GM12801 (cell line): ENCODE measurements at regions not wholly inside any gene's neighbourhood (a gene's known extent, or its start where the extent isn't known, plus 50 kb on each side); places are given as distances from the start of the nearest gene placed in this dataset.

Source experiments
- CTCF ChIP-seq: IDR thresholded peaks from one replicate; pipeline ENCODE4 v1.5.1; 2011; ENCODE audit warnings: control low read depth; ENCODE audit not compliant: insufficient read length; ENCODE audit errors: extremely low read depth

- TF ChIP-seq CTCF: no peak
Measured at GRCh38 chr2:103235283-103235682, 473.5 kb downstream of the TMEM182 start.

DNA sequence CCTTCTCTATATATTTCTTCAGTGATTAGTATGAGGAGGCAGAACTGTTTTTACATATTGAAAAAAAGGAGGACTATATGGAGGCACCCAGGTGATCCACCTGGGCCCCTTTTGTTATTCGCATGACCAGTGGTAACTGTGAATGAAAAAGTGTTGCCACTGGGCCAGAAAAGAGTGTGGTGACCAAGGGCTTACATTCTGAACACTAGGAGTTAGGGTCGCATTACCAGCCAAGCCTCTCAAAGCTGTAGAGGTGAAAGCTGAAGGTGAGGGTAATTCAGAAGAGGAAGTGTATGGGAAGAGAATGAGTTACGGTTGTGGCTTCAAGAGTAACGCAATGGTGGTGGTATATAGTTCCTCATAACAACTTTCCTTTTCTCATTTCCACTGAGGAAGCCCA, 487.6 kb downstream of the TMEM182 start:
- TF ChIP-seq CTCF: no peak

DNA sequence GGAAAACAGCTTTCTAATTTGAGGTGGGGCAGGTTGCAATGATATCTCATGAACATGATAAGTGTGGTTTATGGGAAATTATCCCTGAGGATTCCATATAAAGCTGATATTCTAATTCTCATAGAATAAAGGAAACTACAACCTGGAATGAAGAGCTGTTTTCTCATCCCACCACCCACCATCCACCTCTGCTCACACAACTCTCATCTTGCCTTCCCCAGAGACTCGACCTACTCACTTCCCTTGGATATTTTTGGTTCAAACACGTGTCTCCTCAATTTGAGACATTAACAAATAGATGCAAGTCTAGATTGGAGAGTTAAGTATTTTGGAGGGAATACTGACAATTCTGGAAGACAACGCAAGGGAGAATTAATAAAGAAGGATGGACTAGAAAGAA, 490.9 kb downstream of the TMEM182 start:
- TF ChIP-seq CTCF: no peak

DNA sequence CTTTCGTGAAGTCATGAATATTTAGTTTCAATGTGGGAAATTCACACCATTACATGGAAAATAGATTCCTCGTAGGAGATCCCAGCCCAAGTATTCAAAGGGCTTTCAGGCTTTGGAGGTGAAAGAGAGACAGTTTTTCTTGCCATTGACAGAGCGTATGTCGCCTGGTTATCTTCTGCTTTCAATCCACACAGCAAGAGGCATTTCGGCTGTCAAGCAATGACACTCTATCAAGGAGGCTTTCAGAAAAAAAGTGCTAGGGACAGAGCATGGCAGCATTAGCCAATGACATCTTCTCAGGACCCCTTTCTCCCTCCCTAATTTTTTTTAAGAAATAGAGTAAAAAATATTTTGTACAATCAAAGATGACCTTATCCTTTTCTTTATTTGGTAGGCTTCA, 492.8 kb downstream of the TMEM182 start:
- no peak for TF ChIP-seq CTCF

GRCh38 chr2:103264058-103264768, 502.4 kb downstream of the TMEM182 start:
- TF ChIP-seq CTCF: no peak

GRCh38 chr2:103265521-103265920, 503.7 kb downstream of the TMEM182 start:
- TF ChIP-seq CTCF: no peak

DNA sequence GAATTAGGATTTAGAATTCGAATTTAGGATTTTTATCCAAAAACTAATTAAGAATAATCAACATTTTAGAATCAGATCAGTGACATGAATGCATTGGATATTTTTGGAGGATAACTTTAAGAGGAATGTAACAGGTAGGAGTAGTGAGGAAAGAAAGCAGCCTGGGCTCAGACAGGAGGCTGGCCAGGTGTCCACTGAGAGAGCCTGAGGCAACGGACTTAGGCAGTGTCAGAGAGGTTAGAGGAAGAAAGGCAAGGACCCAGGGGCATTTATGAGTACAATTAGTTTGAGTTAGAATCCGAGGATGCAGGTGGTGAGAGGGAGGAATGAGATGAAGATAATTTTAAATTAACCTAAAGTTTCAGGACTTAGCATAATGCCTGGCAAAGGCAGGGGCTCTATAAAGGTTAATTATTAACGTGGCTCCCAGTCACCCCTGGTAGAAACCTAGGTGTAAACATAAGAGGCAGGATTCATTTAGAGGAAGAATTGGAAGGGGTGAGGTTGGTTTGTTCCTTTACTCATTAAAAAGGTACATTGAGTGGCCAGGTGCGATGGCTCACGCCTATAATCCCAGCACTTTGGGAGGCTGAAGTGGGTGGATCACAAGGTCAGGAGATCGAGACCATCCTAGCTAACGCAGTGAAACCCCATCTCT, 507.1 kb downstream of the TMEM182 start:
- TF ChIP-seq CTCF: no peak
